ENCODE measurements at regions not wholly inside any gene's neighbourhood (a gene's known extent, or its start where the extent isn't known, plus 50 kb on each side); places are given as distances from the start of the nearest gene placed in this dataset.

- Mint-ChIP-seq H3K4me3 (ENCODE audit: unreplicated experiment) (no peak overlapping the region), H3K36me3 (ENCODE audit: low read depth, unreplicated experiment) (peaks cover 10% of the 10 kb centered on the region), H3K9me3 (ENCODE audit: unreplicated experiment) (no peaks in the 10 kb centered on the region), H3K4me1 (ENCODE audit: unreplicated experiment) (peaks cover 9% of the 10 kb centered on the region), H3K27ac (ENCODE audit: unreplicated experiment) (no peak overlapping the region), H3K27me3 (ENCODE audit: unreplicated experiment) (peaks cover 6% of the 10 kb centered on the region)
- TF ChIP-seq CTCF (IDR thresholded peaks at IDR 0.05; ENCODE audit: unreplicated experiment), result no peak
- DNase-seq (ENCODE audit: low spot score), result no peak
These were observed 270.4 kb downstream of the TFAP2C start for GRCh38 chr20:56899506-56899905.

- no peaks in the 10 kb centered on the region for H3K9me3 Mint-ChIP-seq (ENCODE audit: unreplicated experiment)
- DNase-seq (ENCODE audit: low spot score), result no peak
- no peak for TF ChIP-seq CTCF (IDR thresholded peaks at IDR 0.05; ENCODE audit: unreplicated experiment)
- H3K27ac Mint-ChIP-seq (ENCODE audit: unreplicated experiment), result no peak overlapping the region
- H3K27me3 Mint-ChIP-seq (ENCODE audit: unreplicated experiment), result peaks cover 3% of the 10 kb centered on the region
- peaks cover 8% of the 10 kb centered on the region for H3K36me3 Mint-ChIP-seq (ENCODE audit: low read depth, unreplicated experiment)
- H3K4me1 Mint-ChIP-seq (ENCODE audit: unreplicated experiment), result peaks cover 9% of the 10 kb centered on the region
- H3K4me3 Mint-ChIP-seq (ENCODE audit: unreplicated experiment), result no peak overlapping the region
These were observed 271.1 kb downstream of the TFAP2C start for GRCh38 chr20:56900252-56900651.

GRCh38 chr20:56903421-56903820 is 274.3 kb downstream of the TFAP2C start:
- Mint-ChIP-seq H3K4me3 (ENCODE audit: unreplicated experiment) (no peak overlapping the region), H3K4me1 (ENCODE audit: unreplicated experiment) (peaks cover 9% of the 10 kb centered on the region), H3K9me3 (ENCODE audit: unreplicated experiment) (no peaks in the 10 kb centered on the region), H3K27me3 (ENCODE audit: unreplicated experiment) (peaks cover 5% of the 10 kb centered on the region), H3K27ac (ENCODE audit: unreplicated experiment) (no peak overlapping the region), H3K36me3 (ENCODE audit: low read depth, unreplicated experiment) (peaks cover 8% of the 10 kb centered on the region)
- no peak for DNase-seq (ENCODE audit: low spot score)
- no peak for TF ChIP-seq CTCF (IDR thresholded peaks at IDR 0.05; ENCODE audit: unreplicated experiment)

GRCh38 chr20:56903858-56904257 is 274.8 kb downstream of the TFAP2C start:
- DNase-seq (ENCODE audit: low spot score), result no peak
- no peak for TF ChIP-seq CTCF (IDR thresholded peaks at IDR 0.05; ENCODE audit: unreplicated experiment)
- Mint-ChIP-seq H3K4me3 (ENCODE audit: unreplicated experiment) (no peak overlapping the region), H3K36me3 (ENCODE audit: low read depth, unreplicated experiment) (peaks cover 8% of the 10 kb centered on the region), H3K9me3 (ENCODE audit: unreplicated experiment) (no peaks in the 10 kb centered on the region), H3K4me1 (ENCODE audit: unreplicated experiment) (peaks cover 7% of the 10 kb centered on the region), H3K27ac (ENCODE audit: unreplicated experiment) (no peak overlapping the region), H3K27me3 (ENCODE audit: unreplicated experiment) (peaks cover 5% of the 10 kb centered on the region)

- Mint-ChIP-seq H3K27me3 (ENCODE audit: unreplicated experiment) (peaks cover 1% of the 10 kb centered on the region), H3K9me3 (ENCODE audit: unreplicated experiment) (no peaks in the 10 kb centered on the region), H3K4me3 (ENCODE audit: unreplicated experiment) (no peak overlapping the region), H3K27ac (ENCODE audit: unreplicated experiment) (no peak overlapping the region), H3K36me3 (ENCODE audit: low read depth, unreplicated experiment) (no peaks in the 10 kb centered on the region), H3K4me1 (ENCODE audit: unreplicated experiment) (no peaks in the 10 kb centered on the region)
- DNase-seq (ENCODE audit: low spot score), result no peak
- no peak for TF ChIP-seq CTCF (IDR thresholded peaks at IDR 0.05; ENCODE audit: unreplicated experiment)
These were observed 281.0 kb downstream of the TFAP2C start for GRCh38 chr20:56909918-56910714.
